ENCODE measurements at regions not wholly inside any gene's neighbourhood (a gene's known extent, or its start where the extent isn't known, plus 50 kb on each side); places are given as distances from the start of the nearest gene placed in this dataset.

GRCh38 chr6:11448038-11448437 is 89.5 kb upstream of the TMEM170B start:
- TF ChIP-seq CTCF (IDR thresholded peaks at IDR 0.05; ENCODE audit: insufficient read depth, low read length, poor library complexity, severe bottlenecking) (no peak), EZH2phosphoT487 (conservative IDR thresholded peaks at IDR 0.05; ENCODE audit: low read length) (no peak)

All from SU-DHL-6 (cell line).